GM18502 (cell line): ENCODE measurements at regions not wholly inside any gene's neighbourhood (a gene's known extent, or its start where the extent isn't known, plus 50 kb on each side); places are given as distances from the start of the nearest gene placed in this dataset.

Source experiments
- ATAC-seq: cut with Tn5 transposase; IDR thresholded peaks from one replicate; pipeline ENCODE4 v1.9.1; 2021; ENCODE audit warnings: mild to moderate bottlenecking; ENCODE audit not compliant: unreplicated experiment, poor library complexity

- ATAC-seq: no peak
These were observed 832.6 kb upstream of the SLITRK5 start for GRCh38 chr13:86838411-86839120.

GRCh38 chr13:86839221-86839620 lies 832.0 kb upstream of the SLITRK5 start:
- ATAC-seq: no peak

GRCh38 chr13:86840250-86841191 lies 830.6 kb upstream of the SLITRK5 start:
- ATAC-seq: no peak

- ATAC-seq: no peak
These were observed 829.9 kb upstream of the SLITRK5 start for GRCh38 chr13:86841264-86841663.

- ATAC-seq: no peak
These were observed 824.7 kb upstream of the SLITRK5 start for GRCh38 chr13:86846501-86846900.

GRCh38 chr13:86848716-86849115 lies 822.5 kb upstream of the SLITRK5 start:
- ATAC-seq: no peak

GRCh38 chr13:86856991-86857390 lies 814.2 kb upstream of the SLITRK5 start:
- no peak for ATAC-seq

- no peak for ATAC-seq
These were observed 813.0 kb upstream of the SLITRK5 start for GRCh38 chr13:86858216-86858615.

GRCh38 chr13:86862137-86862536 lies 809.0 kb upstream of the SLITRK5 start:
- ATAC-seq: no peak

GRCh38 chr13:86864376-86864775 lies 806.8 kb upstream of the SLITRK5 start:
- no peak for ATAC-seq

- no peak for ATAC-seq
These were observed 800.7 kb upstream of the SLITRK5 start for GRCh38 chr13:86870444-86870843.

GRCh38 chr13:86877441-86877840 lies 793.7 kb upstream of the SLITRK5 start:
- no peak for ATAC-seq

- no peak for ATAC-seq
These were observed 792.4 kb upstream of the SLITRK5 start for GRCh38 chr13:86878781-86879180.

GRCh38 chr13:86881390-86881789 lies 789.8 kb upstream of the SLITRK5 start:
- ATAC-seq: no peak

GRCh38 chr13:86882107-86882506 lies 789.1 kb upstream of the SLITRK5 start:
- no peak for ATAC-seq

GRCh38 chr13:86882835-86883234 lies 788.3 kb upstream of the SLITRK5 start:
- no peak for ATAC-seq

GRCh38 chr13:86892330-86892729 lies 778.8 kb upstream of the SLITRK5 start:
- no peak for ATAC-seq

- ATAC-seq: no peak
These were observed 770.3 kb upstream of the SLITRK5 start for GRCh38 chr13:86900906-86901305.

GRCh38 chr13:86906127-86906874 lies 764.9 kb upstream of the SLITRK5 start:
- no peak for ATAC-seq

GRCh38 chr13:86907156-86907555 lies 764.0 kb upstream of the SLITRK5 start:
- ATAC-seq: no peak

- ATAC-seq: no peak
These were observed 761.9 kb upstream of the SLITRK5 start for GRCh38 chr13:86909318-86909717.
